Fibroblast of mammary gland (primary cell): ENCODE measurements at regions not wholly inside any gene's neighbourhood (a gene's known extent, or its start where the extent isn't known, plus 50 kb on each side); places are given as distances from the start of the nearest gene placed in this dataset.
"Not testable (repeated sequence)": the region's sequence is repeated elsewhere in the genome, so short reads cannot be mapped to it uniquely, and the experiment has no call there.

ENCODE experiments used
- DNase-seq: peaks from one replicate; pipeline ENCODE4 v3.0.0-alpha.2; 2010; ENCODE audit warnings: low read depth
- H3K4me3 ChIP-seq: 2 replicates; pipeline ENCODE4 v1.5.1; 2011; ENCODE audit warnings: low read depth, mild to moderate bottlenecking, low read length, moderate library complexity; ENCODE audit not compliant: control insufficient read depth
- CTCF ChIP-seq: conservative IDR thresholded peaks from 2 replicates; pipeline ENCODE4 v1.5.1; 2011; ENCODE audit warnings: low read depth, low read length, inconsistent platforms; ENCODE audit not compliant: control insufficient read depth, insufficient read depth

DNA sequence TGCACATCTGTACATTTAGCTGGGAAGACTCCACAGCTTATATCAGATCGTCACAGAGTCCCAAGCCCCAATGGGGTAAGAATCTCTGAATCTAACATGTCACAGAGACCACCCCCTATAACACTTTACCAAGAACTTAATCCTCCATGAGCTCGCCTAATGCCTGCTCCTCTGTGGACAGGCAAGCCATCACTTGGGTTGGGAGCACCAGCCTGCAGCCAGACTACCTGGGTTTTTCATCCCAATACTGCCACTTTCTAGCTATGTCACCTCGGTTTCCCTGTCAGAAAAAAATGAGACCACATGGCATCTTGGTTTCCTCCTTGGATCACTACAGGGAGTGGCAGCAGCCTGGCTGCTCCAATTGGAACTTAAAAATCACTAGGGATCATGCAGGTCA is 277.9 kb upstream of the TLE3 start:
- TF ChIP-seq CTCF = no peak

DNA sequence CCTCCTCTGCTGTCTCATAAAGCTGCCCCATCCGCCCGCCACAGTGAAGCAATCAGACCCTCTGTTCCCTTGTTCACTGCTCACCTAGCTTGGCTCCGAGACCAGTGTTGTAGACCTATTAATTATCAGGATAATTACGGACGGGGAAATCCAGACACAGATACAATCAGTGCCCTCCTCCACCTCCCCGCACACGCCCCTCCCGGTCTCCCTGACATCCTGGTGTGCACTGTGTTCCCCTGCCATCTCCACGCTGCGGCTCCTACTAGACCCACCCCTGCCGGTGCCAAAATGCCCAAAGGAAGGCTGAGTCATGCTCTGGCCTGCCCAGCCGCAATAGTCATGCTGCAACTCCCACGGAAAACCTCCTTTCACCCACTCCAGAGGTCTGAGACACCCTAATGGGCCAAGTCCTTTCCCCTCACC is 277.3 kb upstream of the TLE3 start:
- peak; percentile 53 for DNase-seq
- H3K4me3 ChIP-seq = no peak overlapping the region
- no peak for TF ChIP-seq CTCF

More for the DNA sequence above, 277.9 kb upstream of the TLE3 start:
- H3K4me3 ChIP-seq = no peak overlapping the region
- DNase-seq = no peak

- H3K4me3 ChIP-seq = no peak overlapping the region
- TF ChIP-seq CTCF = no peak
- DNase-seq = no peak
Measured at GRCh38 chr15:70374096-70374495, 276.4 kb upstream of the TLE3 start.

DNA sequence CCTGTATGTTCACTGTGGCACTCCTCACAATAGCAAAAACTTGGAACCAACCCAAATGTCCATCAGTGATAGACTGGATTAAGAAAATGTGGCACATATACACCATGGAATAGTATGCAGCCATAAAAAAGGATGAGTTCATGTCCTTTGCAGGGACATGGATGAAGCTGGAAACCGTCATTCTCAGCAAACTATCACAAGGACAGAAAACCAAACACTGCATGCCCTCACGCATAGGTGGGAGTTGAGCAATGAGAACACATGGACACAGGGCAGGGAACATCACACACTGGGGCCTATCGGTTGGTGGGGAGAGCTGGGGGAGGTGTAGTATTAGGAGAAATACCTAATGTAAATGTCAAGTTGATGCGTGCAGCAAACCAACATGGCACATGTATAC is 275.7 kb upstream of the TLE3 start:
- not testable (repeated sequence) for DNase-seq, H3K4me3 ChIP-seq

DNA sequence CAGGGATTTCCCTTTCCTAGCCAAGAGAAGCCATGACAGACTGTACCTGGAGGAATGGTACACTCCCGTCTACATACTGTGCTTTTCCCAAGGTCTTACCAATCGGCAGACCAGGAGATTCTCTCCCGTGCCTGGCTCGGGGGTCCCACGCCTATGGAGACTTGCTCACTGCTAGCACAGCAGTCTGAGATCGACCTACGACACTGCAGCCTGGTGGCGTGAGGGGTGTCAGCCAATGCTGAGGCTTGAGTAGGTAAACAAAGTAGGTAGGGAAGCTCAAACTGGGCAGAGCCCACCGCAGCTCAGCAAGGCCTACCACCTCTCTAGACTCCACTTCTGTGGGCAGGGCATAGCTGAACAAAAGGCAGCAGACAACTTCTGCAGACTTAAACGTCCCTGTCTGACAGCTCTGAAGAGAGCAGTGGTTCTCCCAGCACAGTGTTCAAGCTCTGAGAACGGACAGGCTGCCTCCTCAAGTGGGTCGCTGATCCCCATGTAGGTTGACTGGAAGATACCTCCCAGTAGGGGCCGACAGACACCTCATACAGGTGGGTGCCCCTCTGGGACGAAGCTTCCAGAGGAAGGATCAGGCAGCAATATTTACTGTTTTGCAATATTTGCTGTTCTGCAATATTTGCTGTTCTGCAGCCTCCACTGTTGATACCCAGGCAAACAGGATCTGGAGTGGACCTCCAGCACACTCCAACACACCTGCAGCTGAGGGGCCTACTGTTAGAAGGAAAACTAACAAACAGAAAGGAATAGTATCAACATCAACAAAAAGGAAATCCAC is 270.4 kb upstream of the TLE3 start:
- H3K4me3 ChIP-seq, DNase-seq: not testable (repeated sequence)

GRCh38 chr15:70364023-70364422 is 266.3 kb upstream of the TLE3 start:
- H3K4me3 ChIP-seq, DNase-seq: not testable (repeated sequence)

- TF ChIP-seq CTCF = peak; percentile 63
Measured at GRCh38 chr15:70362886-70363285, 265.2 kb upstream of the TLE3 start.

GRCh38 chr15:70362350-70362749 is 264.6 kb upstream of the TLE3 start:
- H3K4me3 ChIP-seq = no peak overlapping the region
- no peak for DNase-seq
- no peak for TF ChIP-seq CTCF

More at GRCh38 chr15:70362886-70363285, 265.2 kb upstream of the TLE3 start:
- H3K4me3 ChIP-seq = no peak overlapping the region
- peak; percentile 39 for DNase-seq
